ENCODE measurements at regions not wholly inside any gene's neighbourhood (a gene's known extent, or its start where the extent isn't known, plus 50 kb on each side); places are given as distances from the start of the nearest gene placed in this dataset.

DNA sequence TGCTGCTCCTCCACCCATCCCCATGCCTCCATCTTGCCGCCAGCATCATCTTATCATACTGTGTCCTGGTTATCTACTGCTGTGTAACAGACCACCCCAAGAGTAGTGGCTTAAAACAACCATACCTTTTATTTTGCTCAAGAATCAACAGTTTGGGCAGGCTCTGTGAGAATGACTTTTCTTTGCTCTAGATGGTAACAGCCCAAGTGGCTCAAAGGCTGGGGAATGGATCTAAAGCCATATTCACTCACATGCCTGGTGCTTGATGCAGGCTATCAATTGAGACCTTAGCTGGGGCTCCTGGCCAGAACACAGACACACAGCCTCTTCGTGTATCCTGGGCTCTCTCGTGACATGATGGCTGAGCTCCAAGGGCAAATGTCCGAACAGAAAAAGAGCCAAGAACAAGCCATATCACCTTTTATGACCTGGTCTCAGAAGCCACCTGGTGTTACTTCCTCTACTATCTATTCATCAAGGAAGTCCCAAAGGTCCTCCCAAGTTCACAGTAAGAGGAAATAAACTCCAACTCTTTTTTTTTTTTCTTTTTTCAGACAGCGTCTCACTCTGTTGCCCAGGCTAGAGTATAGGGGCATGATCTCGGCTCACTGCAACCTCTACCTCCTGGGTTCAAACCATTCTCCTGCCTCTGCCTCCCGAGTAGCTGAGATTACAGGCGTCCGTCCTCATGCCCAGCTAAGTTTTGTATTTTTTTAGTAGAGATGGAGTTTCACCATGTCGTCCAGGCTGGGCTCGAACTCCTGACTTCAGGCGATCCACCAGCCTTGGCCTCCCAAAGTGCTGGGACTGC is 159.3 kb upstream of the JARID2 start:
- TF ChIP-seq, protein P1, sequence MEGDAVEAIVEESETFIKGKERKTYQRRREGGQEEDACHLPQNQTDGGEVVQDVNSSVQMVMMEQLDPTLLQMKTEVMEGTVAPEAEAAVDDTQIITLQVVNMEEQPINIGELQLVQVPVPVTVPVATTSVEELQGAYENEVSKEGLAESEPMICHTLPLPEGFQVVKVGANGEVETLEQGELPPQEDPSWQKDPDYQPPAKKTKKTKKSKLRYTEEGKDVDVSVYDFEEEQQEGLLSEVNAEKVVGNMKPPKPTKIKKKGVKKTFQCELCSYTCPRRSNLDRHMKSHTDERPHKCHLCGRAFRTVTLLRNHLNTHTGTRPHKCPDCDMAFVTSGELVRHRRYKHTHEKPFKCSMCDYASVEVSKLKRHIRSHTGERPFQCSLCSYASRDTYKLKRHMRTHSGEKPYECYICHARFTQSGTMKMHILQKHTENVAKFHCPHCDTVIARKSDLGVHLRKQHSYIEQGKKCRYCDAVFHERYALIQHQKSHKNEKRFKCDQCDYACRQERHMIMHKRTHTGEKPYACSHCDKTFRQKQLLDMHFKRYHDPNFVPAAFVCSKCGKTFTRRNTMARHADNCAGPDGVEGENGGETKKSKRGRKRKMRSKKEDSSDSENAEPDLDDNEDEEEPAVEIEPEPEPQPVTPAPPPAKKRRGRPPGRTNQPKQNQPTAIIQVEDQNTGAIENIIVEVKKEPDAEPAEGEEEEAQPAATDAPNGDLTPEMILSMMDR (conservative IDR thresholded peaks at IDR 0.05 in 1 of 2, IDR thresholded peaks at IDR 0.05 in 1 of 2; ENCODE audit: low read depth in 1 of 2, low read length in 2 of 2): no peak
- no peak for TF ChIP-seq EZH2 (IDR thresholded peaks at IDR 0.05; ENCODE audit: low read length, missing control alignments)
